PC-3 (cell line): ENCODE measurements at regions not wholly inside any gene's neighbourhood (a gene's known extent, or its start where the extent isn't known, plus 50 kb on each side); places are given as distances from the start of the nearest gene placed in this dataset.

Experiments
- EZH2 ChIP-seq: fragments of 300-600 bp; sonication (generic); IDR thresholded peaks from one replicate; pipeline ENCODE4 v1.6.1; 2017; ENCODE audit warnings: antibody characterized with exemption, mild to moderate bottlenecking, low read length; ENCODE audit not compliant: unreplicated experiment
- TF ChIP-seq, protein P1 (sequence below): fragments of 300-600 bp; sonication (generic); conservative IDR thresholded peaks from 2 replicates; pipeline ENCODE4 v1.5.1; 2017; ENCODE audit warnings: antibody characterized with exemption, low read depth, mild to moderate bottlenecking, low read length

DNA sequence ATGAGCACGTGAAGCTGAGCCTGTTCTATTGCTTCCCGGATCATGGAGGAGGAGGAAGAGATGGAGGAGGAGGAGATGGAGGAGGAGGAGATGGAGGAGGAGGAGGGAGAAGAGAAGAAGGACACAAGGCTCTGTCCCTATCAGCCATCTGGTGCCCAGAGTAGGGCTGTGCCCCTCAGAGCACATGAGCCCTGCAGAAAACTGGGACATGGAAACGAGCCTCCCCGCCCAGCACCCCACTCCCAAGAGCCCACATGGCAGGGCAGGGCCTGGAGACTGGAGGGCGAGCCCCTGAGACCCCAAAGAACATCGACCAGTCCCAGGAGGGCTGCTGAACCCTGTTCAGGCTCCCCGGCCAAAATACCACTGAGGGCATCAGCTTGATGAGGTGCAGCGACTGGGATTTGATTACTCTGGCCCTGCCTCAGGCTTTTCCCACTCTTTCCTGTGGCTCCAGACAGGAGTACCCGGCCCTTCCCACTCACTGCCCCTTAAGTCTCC is 285.6 kb downstream of the UACA start:
- TF ChIP-seq, protein P1, sequence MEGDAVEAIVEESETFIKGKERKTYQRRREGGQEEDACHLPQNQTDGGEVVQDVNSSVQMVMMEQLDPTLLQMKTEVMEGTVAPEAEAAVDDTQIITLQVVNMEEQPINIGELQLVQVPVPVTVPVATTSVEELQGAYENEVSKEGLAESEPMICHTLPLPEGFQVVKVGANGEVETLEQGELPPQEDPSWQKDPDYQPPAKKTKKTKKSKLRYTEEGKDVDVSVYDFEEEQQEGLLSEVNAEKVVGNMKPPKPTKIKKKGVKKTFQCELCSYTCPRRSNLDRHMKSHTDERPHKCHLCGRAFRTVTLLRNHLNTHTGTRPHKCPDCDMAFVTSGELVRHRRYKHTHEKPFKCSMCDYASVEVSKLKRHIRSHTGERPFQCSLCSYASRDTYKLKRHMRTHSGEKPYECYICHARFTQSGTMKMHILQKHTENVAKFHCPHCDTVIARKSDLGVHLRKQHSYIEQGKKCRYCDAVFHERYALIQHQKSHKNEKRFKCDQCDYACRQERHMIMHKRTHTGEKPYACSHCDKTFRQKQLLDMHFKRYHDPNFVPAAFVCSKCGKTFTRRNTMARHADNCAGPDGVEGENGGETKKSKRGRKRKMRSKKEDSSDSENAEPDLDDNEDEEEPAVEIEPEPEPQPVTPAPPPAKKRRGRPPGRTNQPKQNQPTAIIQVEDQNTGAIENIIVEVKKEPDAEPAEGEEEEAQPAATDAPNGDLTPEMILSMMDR = no peak
- TF ChIP-seq EZH2 = no peak
